Pancreas (tissue), 10 donors: ENCODE measurements at regions not wholly inside any gene's neighbourhood (a gene's known extent, or its start where the extent isn't known, plus 50 kb on each side); places are given as distances from the start of the nearest gene placed in this dataset.
A peak's percentile ranks its signal among the peaks of the same experiment; 100 is the strongest.

Experiments
- ATAC-seq, 4 donors: fragments of 200-7000 bp; cut with Tn5 transposase; one replicate each; pipeline versions ENCODE4 v1.8.0 to v1.9.1; 2020; ENCODE audit warnings: mild to moderate bottlenecking in 4 of 4, moderate library complexity in 4 of 4
- DNase-seq, 6 donors: peaks; one replicate each; pipeline ENCODE4 v3.0.0-alpha.2; 2020
- FAIRE-seq: peaks from 2 replicates; lab custom pipeline; 2012; peaks lifted over from hg19 to GRCh38; lab: Jason Lieb, UNC
- H3K27ac ChIP-seq, 4 donors: fragments of 200-600 bp; sonication (generic); 1 replicate in 3 of 4; 2 replicates in 1 of 4; pipeline versions ENCODE4 v1.5.0 to v1.8.0; 2020
- H3K27me3 ChIP-seq, 4 donors: fragments of 200-600 bp; one replicate each; pipeline ENCODE4 v1.8.0; 2021
- H3K36me3 ChIP-seq, 3 donors: fragments of 200-600 bp; sonication (generic) in 1 of 3; one replicate each; pipeline versions ENCODE4 v1.5.0 to v1.8.0; 2020 to 2021
- H3K4me1 ChIP-seq, 3 donors: fragments of 200-600 bp; one replicate each; pipeline ENCODE4 v1.8.0; 2021
- H3K4me3 ChIP-seq, 4 donors: fragments of 200-600 bp; sonication (generic) in 2 of 4; one replicate each; pipeline versions ENCODE4 v1.5.0 to v1.8.0; 2020 to 2021
- H3K9me3 ChIP-seq, 4 donors: fragments of 200-600 bp; one replicate each; pipeline ENCODE4 v1.8.0; 2021
- WGBS, 2 donors: extraction: QIAGEN DNeasy Blood & Tissue Kit; methylation state at CpG; one replicate each; pipeline ENCODE4 v1.1.7; 2013; 5-methylcytosine and 5-hydroxymethylcytosine counted together
- intact Hi-C, 3 donors: fragments of 100-400 bp; cut with DNase I; formaldehyde crosslinking; loops; one replicate each; pipeline versions ENCODE4 v1.11.1 to v1.14.2; 2022
- TF ChIP-seq, protein P1 (sequence below), 4 donors: fragments of 200-600 bp; sonication (generic) in 3 of 4; IDR thresholded peaks; one replicate each; pipeline versions ENCODE4 v1.5.0 to v1.8.0; 2021; ENCODE audit warnings: antibody characterized with exemption in 4 of 4
- donor health status: healthy with polysubstance abuse.
- donor health status: DM: no; HTN: no; CAD: no; lungs with moderate emphysema.
- donor health status: DM: no; HTN: no; CAD: no.
- donor health status: control.
- donor health status: control.
- donor health status: Bipolar disorder and iron deficiency.
- donor health status: DM: yes; HTN: yes; CAD: no.
- donor health status: DM: no; HTN: no; CAD: no.
- donor health status: DM: no; HTN: no; CAD: no.
- donor health status: DM: yes; HTN: yes; CAD: no.

- H3K4me3 ChIP-seq = peak overlapping the region in 2 of 4 donors; percentile 5 to 29
- WGBS, 2 donors = 12 to 14% methylated on average over 25 of the region's 25 CpGs
- no peak for FAIRE-seq
These were observed 66.5 kb upstream of the CLMP start for GRCh38 chr11:123261345-123262106.

GRCh38 chr11:123260511-123261211 lies 65.6 kb upstream of the CLMP start:
- no peak for ATAC-seq
- no peak for DNase-seq
- H3K4me1 ChIP-seq = peaks cover 0 to 3% (median 0%) of the 10 kb centered on the region in 3 donors
- WGBS, 2 donors = 78 to 90% methylated on average over 4 of the region's 4 CpGs
- H3K36me3 ChIP-seq = no peaks in the 10 kb centered on the region
- no peak for FAIRE-seq
- H3K27me3 ChIP-seq = no peaks in the 10 kb centered on the region
- TF ChIP-seq, protein P1, sequence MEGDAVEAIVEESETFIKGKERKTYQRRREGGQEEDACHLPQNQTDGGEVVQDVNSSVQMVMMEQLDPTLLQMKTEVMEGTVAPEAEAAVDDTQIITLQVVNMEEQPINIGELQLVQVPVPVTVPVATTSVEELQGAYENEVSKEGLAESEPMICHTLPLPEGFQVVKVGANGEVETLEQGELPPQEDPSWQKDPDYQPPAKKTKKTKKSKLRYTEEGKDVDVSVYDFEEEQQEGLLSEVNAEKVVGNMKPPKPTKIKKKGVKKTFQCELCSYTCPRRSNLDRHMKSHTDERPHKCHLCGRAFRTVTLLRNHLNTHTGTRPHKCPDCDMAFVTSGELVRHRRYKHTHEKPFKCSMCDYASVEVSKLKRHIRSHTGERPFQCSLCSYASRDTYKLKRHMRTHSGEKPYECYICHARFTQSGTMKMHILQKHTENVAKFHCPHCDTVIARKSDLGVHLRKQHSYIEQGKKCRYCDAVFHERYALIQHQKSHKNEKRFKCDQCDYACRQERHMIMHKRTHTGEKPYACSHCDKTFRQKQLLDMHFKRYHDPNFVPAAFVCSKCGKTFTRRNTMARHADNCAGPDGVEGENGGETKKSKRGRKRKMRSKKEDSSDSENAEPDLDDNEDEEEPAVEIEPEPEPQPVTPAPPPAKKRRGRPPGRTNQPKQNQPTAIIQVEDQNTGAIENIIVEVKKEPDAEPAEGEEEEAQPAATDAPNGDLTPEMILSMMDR (IDR thresholded peaks at IDR 0.05) = no peak
- H3K27ac ChIP-seq = no peak overlapping the region
- H3K4me3 ChIP-seq = no peak overlapping the region
- H3K9me3 ChIP-seq = no peaks in the 10 kb centered on the region
- intact Hi-C loops = no loop called here

More at GRCh38 chr11:123261345-123262106, 66.5 kb upstream of the CLMP start:
- intact Hi-C loops = no loop called here
- H3K9me3 ChIP-seq = no peaks in the 10 kb centered on the region
- no peaks in the 10 kb centered on the region for H3K27me3 ChIP-seq
- DNase-seq (peak; percentile 65 to 94 (median 83)), ATAC-seq (peak; percentile 94 to 100 (median 98))
- peaks cover 0 to 3% (median 0%) of the 10 kb centered on the region in 3 donors for H3K4me1 ChIP-seq
- H3K36me3 ChIP-seq = no peaks in the 10 kb centered on the region
- TF ChIP-seq, protein P1 (IDR thresholded peaks at IDR 0.05) = peak; percentile 88 to 91 (median 90)
- no peak overlapping the region for H3K27ac ChIP-seq

- H3K4me3 ChIP-seq = no peak overlapping the region
- TF ChIP-seq, protein P1 (IDR thresholded peaks at IDR 0.05) = no peak
- H3K27ac ChIP-seq = no peak overlapping the region
- intact Hi-C loops = no loop called here
- WGBS, 2 donors = 64 to 73% methylated on average over 2 of the region's 2 CpGs
- no peaks in the 10 kb centered on the region for H3K36me3 ChIP-seq
- no peak for DNase-seq
- no peaks in the 10 kb centered on the region for H3K27me3 ChIP-seq
- no peak for FAIRE-seq
- no peak for ATAC-seq
- peaks cover 0 to 3% (median 0%) of the 10 kb centered on the region in 3 donors for H3K4me1 ChIP-seq
- H3K9me3 ChIP-seq = no peaks in the 10 kb centered on the region
These were observed 63.8 kb upstream of the CLMP start for GRCh38 chr11:123258877-123259276.

DNA sequence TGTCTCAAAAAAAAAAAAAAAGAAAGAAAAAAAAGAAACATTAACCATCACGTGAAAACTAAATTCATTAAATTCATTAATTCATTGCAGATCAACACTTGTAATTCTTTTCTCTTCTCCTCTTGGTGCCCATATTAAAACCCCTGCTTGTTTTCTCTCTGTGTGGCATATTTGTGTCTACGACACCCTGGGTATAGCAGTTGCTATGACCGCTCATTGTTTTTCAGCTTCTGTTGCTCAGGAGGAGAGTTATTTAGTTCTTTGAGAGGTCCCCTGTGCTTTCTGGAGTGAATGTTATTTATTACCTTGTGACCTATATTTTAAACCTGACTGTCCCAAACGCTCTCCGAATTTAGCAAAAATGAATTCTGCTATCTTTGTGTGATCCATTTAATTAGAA lies 62.3 kb upstream of the CLMP start:
- ATAC-seq (no peak), DNase-seq (no peak), FAIRE-seq (no peak)
- no peaks in the 10 kb centered on the region for H3K27me3 ChIP-seq
- H3K27ac ChIP-seq = no peak overlapping the region
- H3K4me3 ChIP-seq = no peak overlapping the region
- no peaks in the 10 kb centered on the region for H3K36me3 ChIP-seq
- H3K9me3 ChIP-seq = no peaks in the 10 kb centered on the region
- WGBS, 2 donors = 69 to 87% methylated on average over 5 of the region's 5 CpGs
- TF ChIP-seq, protein P1 (IDR thresholded peaks at IDR 0.05) = no peak
- intact Hi-C loops = no loop called here
- H3K4me1 ChIP-seq = peaks cover 0 to 3% (median 0%) of the 10 kb centered on the region in 3 donors
